ENCODE measurements at regions not wholly inside any gene's neighbourhood (a gene's known extent, or its start where the extent isn't known, plus 50 kb on each side); places are given as distances from the start of the nearest gene placed in this dataset.

GRCh38 chr5:39941416-39941815, 516.6 kb upstream of the DAB2 start:
- H3K9ac ChIP-seq (ENCODE audit: insufficient read depth in 1 of 2, low read length in 2 of 2) = no peak overlapping the region
- no peak for TF ChIP-seq CTCF (IDR thresholded peaks at IDR 0.05; ENCODE audit: control extremely low read depth, extremely low read depth)
- peaks cover 0 to 1% (median 0%) of the 10 kb centered on the region in 4 donors for H3K36me3 ChIP-seq (ENCODE audit: control insufficient read depth in 4 of 4, insufficient read depth in 4 of 4, low read length in 4 of 4)
- H3K9me3 ChIP-seq (ENCODE audit: control insufficient read depth in 4 of 4, insufficient read depth in 3 of 4, low read length in 3 of 4) = no peaks in the 10 kb centered on the region
- H3K4me3 ChIP-seq = no peak overlapping the region
- 82 to 84% methylated on average over 2 of the region's 2 CpGs for WGBS, 2 donors
- DNase-seq (no peak), ATAC-seq (ENCODE audit: insufficient read depth, low FRiP score) (no peak)
- H3K4me1 ChIP-seq (ENCODE audit: control insufficient read depth in 5 of 5, insufficient read depth in 5 of 5, low read length in 5 of 5) = no peaks in the 10 kb centered on the region
- H3K27me3 ChIP-seq (ENCODE audit: control insufficient read depth in 3 of 3, insufficient read depth in 3 of 3, low read length in 2 of 3) = no peaks in the 10 kb centered on the region
- no peak overlapping the region for H3K27ac ChIP-seq (ENCODE audit: low read depth in 1 of 2, low read length in 1 of 2)

- no peak for ATAC-seq (ENCODE audit: insufficient read depth, low FRiP score)
- no peak overlapping the region for H3K9ac ChIP-seq (ENCODE audit: insufficient read depth in 1 of 2, low read length in 2 of 2)
- WGBS, 2 donors = 90 to 100% methylated on average over 1 of the region's 1 CpG
- H3K27me3 ChIP-seq (ENCODE audit: control insufficient read depth in 3 of 3, insufficient read depth in 3 of 3, low read length in 2 of 3) = no peaks in the 10 kb centered on the region
- peaks cover 0 to 1% (median 0%) of the 10 kb centered on the region in 4 donors for H3K36me3 ChIP-seq (ENCODE audit: control insufficient read depth in 4 of 4, insufficient read depth in 4 of 4, low read length in 4 of 4)
- H3K4me1 ChIP-seq (ENCODE audit: control insufficient read depth in 5 of 5, insufficient read depth in 5 of 5, low read length in 5 of 5) = no peaks in the 10 kb centered on the region
- H3K9me3 ChIP-seq (ENCODE audit: control insufficient read depth in 4 of 4, insufficient read depth in 3 of 4, low read length in 3 of 4) = no peaks in the 10 kb centered on the region
- no peak for DNase-seq
- H3K4me3 ChIP-seq = no peak overlapping the region
- TF ChIP-seq CTCF (IDR thresholded peaks at IDR 0.05; ENCODE audit: control extremely low read depth, extremely low read depth) = no peak
- no peak overlapping the region for H3K27ac ChIP-seq (ENCODE audit: low read depth in 1 of 2, low read length in 1 of 2)
Observed at GRCh38 chr5:39934830-39935229, 510.1 kb upstream of the DAB2 start.

- Histone ChIP-seq H3K4me3 (no peak overlapping the region), H3K9me3 (ENCODE audit: control insufficient read depth in 4 of 4, insufficient read depth in 3 of 4, low read length in 3 of 4) (no peaks in the 10 kb centered on the region), H3K27me3 (ENCODE audit: control insufficient read depth in 3 of 3, insufficient read depth in 3 of 3, low read length in 2 of 3) (no peaks in the 10 kb centered on the region), H3K36me3 (ENCODE audit: control insufficient read depth in 4 of 4, insufficient read depth in 4 of 4, low read length in 4 of 4) (no peaks in the 10 kb centered on the region), H3K9ac (ENCODE audit: insufficient read depth in 1 of 2, low read length in 2 of 2) (no peak overlapping the region), H3K27ac (ENCODE audit: low read depth in 1 of 2, low read length in 1 of 2) (no peak overlapping the region), H3K4me1 (ENCODE audit: control insufficient read depth in 5 of 5, insufficient read depth in 5 of 5, low read length in 5 of 5) (no peaks in the 10 kb centered on the region)
- no peak for DNase-seq
- TF ChIP-seq CTCF (IDR thresholded peaks at IDR 0.05; ENCODE audit: control extremely low read depth, extremely low read depth) = no peak
- no peak for ATAC-seq (ENCODE audit: insufficient read depth, low FRiP score)
- WGBS, 2 donors = 94 to 96% methylated on average over 1 of the region's 1 CpG
Observed at GRCh38 chr5:39933061-39933460, 508.3 kb upstream of the DAB2 start.

- Histone ChIP-seq H3K9ac (ENCODE audit: insufficient read depth in 1 of 2, low read length in 2 of 2) (no peak overlapping the region), H3K27ac (ENCODE audit: low read depth in 1 of 2, low read length in 1 of 2) (no peak overlapping the region), H3K9me3 (ENCODE audit: control insufficient read depth in 4 of 4, insufficient read depth in 3 of 4, low read length in 3 of 4) (no peaks in the 10 kb centered on the region), H3K36me3 (ENCODE audit: control insufficient read depth in 4 of 4, insufficient read depth in 4 of 4, low read length in 4 of 4) (no peaks in the 10 kb centered on the region), H3K4me1 (ENCODE audit: control insufficient read depth in 5 of 5, insufficient read depth in 5 of 5, low read length in 5 of 5) (no peaks in the 10 kb centered on the region), H3K4me3 (no peak overlapping the region), H3K27me3 (ENCODE audit: control insufficient read depth in 3 of 3, insufficient read depth in 3 of 3, low read length in 2 of 3) (no peaks in the 10 kb centered on the region)
- ATAC-seq (ENCODE audit: insufficient read depth, low FRiP score) (no peak), DNase-seq (no peak)
- no peak for TF ChIP-seq CTCF (IDR thresholded peaks at IDR 0.05; ENCODE audit: control extremely low read depth, extremely low read depth)
- 91 to 95% methylated on average over 6 of the region's 6 CpGs for WGBS, 2 donors
Observed at GRCh38 chr5:39928709-39929108, 503.9 kb upstream of the DAB2 start.
